ENCODE measurements at regions not wholly inside any gene's neighbourhood (a gene's known extent, or its start where the extent isn't known, plus 50 kb on each side); places are given as distances from the start of the nearest gene placed in this dataset.

GRCh38 chrX:126300401-126300800 lies 134.3 kb upstream of the DCAF12L2 start:
- no peaks in the 10 kb centered on the region for H3K9me3 ChIP-seq (ENCODE audit: low read length)
- H3K79me2 ChIP-seq (replicated peaks; ENCODE audit: insufficient read depth, low read length) = no peaks in the 10 kb centered on the region
- H4K20me1 ChIP-seq (ENCODE audit: insufficient read depth) = no peaks in the 10 kb centered on the region
- H3K9ac ChIP-seq (ENCODE audit: low read length) = no peak overlapping the region
- no peak overlapping the region for H3K4me2 ChIP-seq (ENCODE audit: low read length)
- no peak overlapping the region for H3K4me3 ChIP-seq (ENCODE audit: low read length)
- no peaks in the 10 kb centered on the region for H3F3A ChIP-seq (ENCODE audit: insufficient read depth, low read length, poor library complexity, severe bottlenecking)
- H3K27ac ChIP-seq (ENCODE audit: low read length) = no peak overlapping the region
- no peaks in the 10 kb centered on the region for H3K9me2 ChIP-seq (ENCODE audit: insufficient read depth, low read length)
- no peaks in the 10 kb centered on the region for H3K36me3 ChIP-seq (ENCODE audit: insufficient read depth, low read length)
- H3K27me3 ChIP-seq (ENCODE audit: insufficient read depth, low read depth, low read length) = no peaks in the 10 kb centered on the region
- TF ChIP-seq SMC3 (conservative IDR thresholded peaks at IDR 0.05; ENCODE audit: poor library complexity) = no peak
- TF ChIP-seq RAD21 (conservative IDR thresholded peaks at IDR 0.05) = no peak
- TF ChIP-seq TAF1 (IDR thresholded peaks at IDR 0.05; ENCODE audit: low read depth) = no peak
- no peak for TF ChIP-seq EZH2 (IDR thresholded peaks at IDR 0.05; ENCODE audit: borderline replicate concordance, insufficient read depth, low read length, poor library complexity, severe bottlenecking)
- TF ChIP-seq EP300 (conservative IDR thresholded peaks at IDR 0.05; ENCODE audit: poor library complexity, severe bottlenecking) = no peak
- no peak for TF ChIP-seq MXI1 (conservative IDR thresholded peaks at IDR 0.05; ENCODE audit: poor library complexity, severe bottlenecking)
- no peak overlapping the region for H2AFZ ChIP-seq (ENCODE audit: low read depth, low read length)

- TF ChIP-seq MXI1 (conservative IDR thresholded peaks at IDR 0.05; ENCODE audit: poor library complexity, severe bottlenecking) (no peak), EZH2 (IDR thresholded peaks at IDR 0.05; ENCODE audit: borderline replicate concordance, insufficient read depth, low read length, poor library complexity, severe bottlenecking) (no peak), POLR2AphosphoS5 (IDR thresholded peaks at IDR 0.05) (no peak), CTCF (IDR thresholded peaks at IDR 0.05; ENCODE audit: poor library complexity, severe bottlenecking) (no peak), SMC3 (conservative IDR thresholded peaks at IDR 0.05; ENCODE audit: poor library complexity) (no peak), TAF1 (IDR thresholded peaks at IDR 0.05; ENCODE audit: low read depth) (no peak), EP300 (conservative IDR thresholded peaks at IDR 0.05; ENCODE audit: poor library complexity, severe bottlenecking) (no peak), RAD21 (conservative IDR thresholded peaks at IDR 0.05) (no peak), REST (IDR thresholded peaks at IDR 0.05; ENCODE audit: borderline replicate concordance) (no peak)
- Histone ChIP-seq H3F3A (ENCODE audit: insufficient read depth, low read length, poor library complexity, severe bottlenecking) (no peaks in the 10 kb centered on the region), H3K9ac (ENCODE audit: low read length) (no peak overlapping the region), H4K20me1 (ENCODE audit: insufficient read depth) (no peaks in the 10 kb centered on the region), H3K27me3 (ENCODE audit: insufficient read depth, low read depth, low read length) (no peaks in the 10 kb centered on the region), H2AFZ (ENCODE audit: low read depth, low read length) (no peak overlapping the region), H3K9me2 (ENCODE audit: insufficient read depth, low read length) (no peaks in the 10 kb centered on the region), H3K36me3 (ENCODE audit: insufficient read depth, low read length) (no peaks in the 10 kb centered on the region), H3K9me3 (ENCODE audit: low read length) (no peaks in the 10 kb centered on the region), H3K4me3 (ENCODE audit: low read length) (no peak overlapping the region), H3K27ac (ENCODE audit: low read length) (no peak overlapping the region), H3K4me2 (ENCODE audit: low read length) (no peak overlapping the region), H3K79me2 (replicated peaks; ENCODE audit: insufficient read depth, low read length) (no peaks in the 10 kb centered on the region)
These were observed 106.9 kb upstream of the DCAF12L2 start for GRCh38 chrX:126272795-126273497.

Data from neural cell (in vitro differentiated cells).